ENCODE measurements at regions not wholly inside any gene's neighbourhood (a gene's known extent, or its start where the extent isn't known, plus 50 kb on each side); places are given as distances from the start of the nearest gene placed in this dataset.

DNA sequence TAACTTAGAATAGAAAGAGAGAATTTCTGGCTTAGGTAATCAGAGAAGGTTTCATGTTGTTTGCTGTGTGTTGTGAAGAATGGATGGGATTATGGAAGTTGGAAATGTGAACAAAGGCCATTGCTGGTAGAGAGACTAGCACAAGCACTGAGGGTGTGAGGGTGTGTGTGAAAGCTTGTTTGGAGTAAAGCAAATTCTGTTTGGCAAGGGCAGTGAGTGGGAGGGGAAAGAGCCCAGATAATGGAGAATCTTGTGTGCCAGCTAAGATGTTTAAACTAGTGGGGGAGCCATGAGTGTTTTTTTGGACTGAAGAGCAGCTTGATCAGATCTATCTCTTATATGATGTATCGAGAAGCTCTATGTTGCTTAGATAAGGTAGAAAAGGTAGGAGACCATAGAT lies 107.1 kb downstream of the DISP1 start:
- Histone ChIP-seq H3K36me3 (ENCODE audit: control insufficient read depth in 2 of 2, extremely low read depth in 1 of 2, insufficient read depth in 2 of 2, low read length in 2 of 2) (no peaks in the 10 kb centered on the region), H4K20me1 (replicated peaks; ENCODE audit: control insufficient read depth, extremely low read depth, insufficient read depth, low read length) (no peaks in the 10 kb centered on the region), H3K4me1 (ENCODE audit: control insufficient read depth, extremely low read depth, insufficient read depth, low read length) (no peaks in the 10 kb centered on the region), H3K79me2 (ENCODE audit: control insufficient read depth, insufficient read depth, low read length) (no peaks in the 10 kb centered on the region), H3K9me3 (replicated peaks; ENCODE audit: control insufficient read depth, insufficient read depth, low read length) (no peaks in the 10 kb centered on the region), H3K27ac (ENCODE audit: insufficient read depth, low read depth, low read length) (no peak overlapping the region), H3K4me3 (replicated peaks in 1 of 3; ENCODE audit: insufficient read depth in 1 of 3, low read depth in 1 of 3, low read length in 3 of 3) (no peak overlapping the region), H3K4me2 (ENCODE audit: insufficient read depth, low read length) (no peak overlapping the region), H3K27me3 (ENCODE audit: control insufficient read depth in 2 of 2, insufficient read depth in 2 of 2, low read length in 2 of 2) (no peaks in the 10 kb centered on the region), H2AFZ (ENCODE audit: low read depth, low read length) (no peak overlapping the region), H3K9me1 (replicated peaks; ENCODE audit: control insufficient read depth, extremely low read depth, insufficient read depth, low read length) (no peaks in the 10 kb centered on the region), H3K9ac (replicated peaks; ENCODE audit: extremely low read depth, insufficient read depth, low read length) (no peak overlapping the region)
- intact Hi-C loops (cut with micrococcal nuclease), result no loop called here
- dilution Hi-C loops (cut with MboI; ENCODE audit: extremely low pct_ligation_motif_present, low sequenced_read_pairs), result no loop called here
- TF ChIP-seq GATA2 (IDR thresholded peaks at IDR 0.05; ENCODE audit: insufficient read depth, insufficient read length, low read depth, low read length) (no peak), MYC (IDR thresholded peaks at IDR 0.05; ENCODE audit: low read depth, low read length) (no peak), JUN (IDR thresholded peaks at IDR 0.05; ENCODE audit: borderline replicate concordance, insufficient read depth, insufficient read length, low read depth) (no peak), POLR2A (IDR thresholded peaks at IDR 0.05; ENCODE audit: low read depth, low read length) (no peak), EZH2 (IDR thresholded peaks at IDR 0.05; ENCODE audit: borderline replicate concordance, low read depth, low read length, severe bottlenecking) (no peak), POLR2AphosphoS5 (IDR thresholded peaks at IDR 0.05; ENCODE audit: insufficient read depth, low read depth, low read length) (no peak), FOS (IDR thresholded peaks at IDR 0.05; ENCODE audit: borderline replicate concordance, insufficient read depth, low read length) (no peak)
- TF ChIP-seq, protein P1, sequence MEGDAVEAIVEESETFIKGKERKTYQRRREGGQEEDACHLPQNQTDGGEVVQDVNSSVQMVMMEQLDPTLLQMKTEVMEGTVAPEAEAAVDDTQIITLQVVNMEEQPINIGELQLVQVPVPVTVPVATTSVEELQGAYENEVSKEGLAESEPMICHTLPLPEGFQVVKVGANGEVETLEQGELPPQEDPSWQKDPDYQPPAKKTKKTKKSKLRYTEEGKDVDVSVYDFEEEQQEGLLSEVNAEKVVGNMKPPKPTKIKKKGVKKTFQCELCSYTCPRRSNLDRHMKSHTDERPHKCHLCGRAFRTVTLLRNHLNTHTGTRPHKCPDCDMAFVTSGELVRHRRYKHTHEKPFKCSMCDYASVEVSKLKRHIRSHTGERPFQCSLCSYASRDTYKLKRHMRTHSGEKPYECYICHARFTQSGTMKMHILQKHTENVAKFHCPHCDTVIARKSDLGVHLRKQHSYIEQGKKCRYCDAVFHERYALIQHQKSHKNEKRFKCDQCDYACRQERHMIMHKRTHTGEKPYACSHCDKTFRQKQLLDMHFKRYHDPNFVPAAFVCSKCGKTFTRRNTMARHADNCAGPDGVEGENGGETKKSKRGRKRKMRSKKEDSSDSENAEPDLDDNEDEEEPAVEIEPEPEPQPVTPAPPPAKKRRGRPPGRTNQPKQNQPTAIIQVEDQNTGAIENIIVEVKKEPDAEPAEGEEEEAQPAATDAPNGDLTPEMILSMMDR (IDR thresholded peaks at IDR 0.05; ENCODE audit: extremely low read depth in 1 of 2, insufficient read depth in 1 of 2, low read depth in 1 of 2, low read length in 2 of 2), result no peak
- TF ChIP-seq, protein P2, sequence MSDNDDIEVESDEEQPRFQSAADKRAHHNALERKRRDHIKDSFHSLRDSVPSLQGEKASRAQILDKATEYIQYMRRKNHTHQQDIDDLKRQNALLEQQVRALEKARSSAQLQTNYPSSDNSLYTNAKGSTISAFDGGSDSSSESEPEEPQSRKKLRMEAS (IDR thresholded peaks at IDR 0.05; ENCODE audit: insufficient read depth, insufficient read length), result no peak
- ChIA-PET POLR2A (no interaction called here), CTCF (no interaction called here)
- FAIRE-seq, result no peak
- DNase-seq (ENCODE audit: low read depth, low spot score), result no peak
- BruUV-seq (replicated peaks), result no TSS peak
